Esophagus muscularis mucosa (tissue), 4 donors: ENCODE measurements at regions not wholly inside any gene's neighbourhood (a gene's known extent, or its start where the extent isn't known, plus 50 kb on each side); places are given as distances from the start of the nearest gene placed in this dataset.

ENCODE experiments used
- DNase-seq: peaks from one replicate; pipeline ENCODE4 v3.0.0-alpha.2; 2017; ENCODE audit errors: extremely low spot score
- H3K27ac ChIP-seq, 4 donors: fragments of 200-600 bp; sonication (generic); replicated peaks in 1 of 4; 1 replicate in 3 of 4; 2 replicates in 1 of 4; pipeline ENCODE4 v1.5.1; 2016 to 2019; ENCODE audit warnings: mild to moderate bottlenecking in 1 of 4
- H3K27me3 ChIP-seq, 4 donors: fragments of 200-600 bp; sonication (generic); one replicate each; pipeline versions ENCODE4 v1.5.1 to v1.6.0; 2016 to 2019
- H3K36me3 ChIP-seq, 4 donors: fragments of 200-600 bp; sonication (generic); one replicate each; pipeline ENCODE4 v1.5.1; 2016 to 2019
- H3K4me1 ChIP-seq, 4 donors: fragments of 200-600 bp; sonication (generic); one replicate each; pipeline ENCODE4 v1.5.1; 2016 to 2019
- H3K4me3 ChIP-seq, 4 donors: fragments of 200-600 bp; sonication (generic); 1 replicate in 2 of 4; 2 replicates in 2 of 4; pipeline ENCODE4 v1.5.1; 2016 to 2019; ENCODE audit warnings: mild to moderate bottlenecking in 4 of 4, moderate library complexity in 1 of 4
- H3K9me3 ChIP-seq, 4 donors: fragments of 200-600 bp; sonication (generic); 1 replicate in 3 of 4; 2 replicates in 1 of 4; pipeline ENCODE4 v1.5.1; 2016 to 2019
- CTCF ChIP-seq, 3 experiments: fragments of 200-600 bp in 2 of 3; fragments of 450-650 bp in 1 of 3; sonication (generic) in 2 of 3; IDR thresholded peaks; one replicate each; pipeline ENCODE4 v1.5.1; 2017 to 2019; ENCODE audit warnings: antibody characterized with exemption in 3 of 3, mild to moderate bottlenecking in 2 of 3, moderate library complexity in 1 of 3
- EP300 ChIP-seq: sonication (generic); formaldehyde crosslinking; IDR thresholded peaks from one replicate; pipeline ENCODE4 v1.6.1; 2017; ENCODE audit warnings: antibody characterized with exemption
- POLR2A ChIP-seq: fragments of 450-650 bp; IDR thresholded peaks from one replicate; pipeline ENCODE4 v1.6.1; 2017; ENCODE audit warnings: antibody characterized with exemption, moderate library complexity, mild to moderate bottlenecking, low read depth
- POLR2AphosphoS5 ChIP-seq, 2 donors: sonication (generic); formaldehyde crosslinking; IDR thresholded peaks; one replicate each; pipeline ENCODE4 v1.6.1; 2017; ENCODE audit warnings: antibody characterized with exemption in 2 of 2
- WGBS: methylation state at CpG from one replicate; pipeline ENCODE4 v1.1.5; 2018; 5-methylcytosine and 5-hydroxymethylcytosine counted together
- intact Hi-C: fragments of 100-400 bp; cut with DNase I; formaldehyde crosslinking; loops from one replicate; pipeline ENCODE4 v1.15.1; 2023

- Histone ChIP-seq H3K4me1 (no peaks in the 10 kb centered on the region), H3K36me3 (no peaks in the 10 kb centered on the region), H3K27me3 (no peaks in the 10 kb centered on the region), H3K4me3 (no peak overlapping the region), H3K27ac (no peak overlapping the region), H3K9me3 (no peaks in the 10 kb centered on the region)
- DNase-seq, result no peak
- intact Hi-C loops, result no loop called here
- WGBS, result 33% methylated on average over 1 of the region's 1 CpG
- TF ChIP-seq EP300 (no peak), CTCF (IDR thresholded peaks at IDR 0.05) (no peak), POLR2AphosphoS5 (IDR thresholded peaks at IDR 0.05) (no peak), POLR2A (no peak)
Observed at GRCh38 chr7:46285878-46286277, 364.8 kb upstream of the IGFBP3 start.

- intact Hi-C loops, result no loop called here
- TF ChIP-seq EP300, result no peak
- no peak for TF ChIP-seq POLR2A
- no peak for TF ChIP-seq POLR2AphosphoS5 (IDR thresholded peaks at IDR 0.05)
- no peak for TF ChIP-seq CTCF (IDR thresholded peaks at IDR 0.05)
- DNase-seq, result no peak
- Histone ChIP-seq H3K36me3 (no peaks in the 10 kb centered on the region), H3K9me3 (no peaks in the 10 kb centered on the region), H3K27ac (no peak overlapping the region), H3K4me1 (no peaks in the 10 kb centered on the region), H3K27me3 (no peaks in the 10 kb centered on the region), H3K4me3 (no peak overlapping the region)
- WGBS, result 73% methylated on average over 7 of the region's 7 CpGs
Observed at GRCh38 chr7:46283852-46284251, 362.8 kb upstream of the IGFBP3 start.

GRCh38 chr7:46282155-46282554 is 361.1 kb upstream of the IGFBP3 start:
- Histone ChIP-seq H3K4me1 (no peaks in the 10 kb centered on the region), H3K27ac (no peak overlapping the region), H3K9me3 (no peaks in the 10 kb centered on the region), H3K4me3 (no peak overlapping the region), H3K27me3 (no peaks in the 10 kb centered on the region), H3K36me3 (no peaks in the 10 kb centered on the region)
- DNase-seq, result no peak
- intact Hi-C loops, result no loop called here
- no peak for TF ChIP-seq EP300
- TF ChIP-seq POLR2A, result no peak
- TF ChIP-seq CTCF (IDR thresholded peaks at IDR 0.05), result no peak
- no peak for TF ChIP-seq POLR2AphosphoS5 (IDR thresholded peaks at IDR 0.05)
- 73% methylated on average over 1 of the region's 1 CpG for WGBS

GRCh38 chr7:46281071-46281470 is 360.0 kb upstream of the IGFBP3 start:
- no peak overlapping the region for H3K4me3 ChIP-seq
- 60% methylated on average over 2 of the region's 2 CpGs for WGBS
- H3K27me3 ChIP-seq, result no peaks in the 10 kb centered on the region
- intact Hi-C loops, result no loop called here
- no peaks in the 10 kb centered on the region for H3K4me1 ChIP-seq
- no peak overlapping the region for H3K27ac ChIP-seq
- TF ChIP-seq POLR2A (no peak), POLR2AphosphoS5 (IDR thresholded peaks at IDR 0.05) (no peak), EP300 (no peak), CTCF (IDR thresholded peaks at IDR 0.05) (no peak)
- no peak for DNase-seq
- H3K36me3 ChIP-seq, result no peaks in the 10 kb centered on the region
- H3K9me3 ChIP-seq, result no peaks in the 10 kb centered on the region

- Histone ChIP-seq H3K27me3 (no peaks in the 10 kb centered on the region), H3K4me3 (no peak overlapping the region), H3K9me3 (no peaks in the 10 kb centered on the region), H3K36me3 (no peaks in the 10 kb centered on the region), H3K27ac (no peak overlapping the region), H3K4me1 (no peaks in the 10 kb centered on the region)
- intact Hi-C loops, result no loop called here
- WGBS, result 98% methylated on average over 2 of the region's 2 CpGs
- TF ChIP-seq CTCF (IDR thresholded peaks at IDR 0.05) (no peak), POLR2AphosphoS5 (IDR thresholded peaks at IDR 0.05) (no peak), POLR2A (no peak)
- no peak for DNase-seq
Observed at GRCh38 chr7:46279290-46279689, 358.2 kb upstream of the IGFBP3 start.
